Stimulated activated CD4-positive, alpha-beta T cell treated with anti-CD3 and anti-CD28 coated beads, Interleukin-1b, Interleukin-23, amount 100 ng/mL, for 4 hours (primary cell): ENCODE measurements at regions not wholly inside any gene's neighbourhood (a gene's known extent, or its start where the extent isn't known, plus 50 kb on each side); places are given as distances from the start of the nearest gene placed in this dataset.

Experiments
- DNase-seq, 2 donors: peaks; one replicate each; pipeline ENCODE4 v3.0.0-alpha.2; 2020; ENCODE audit warnings: low read depth in 2 of 2

GRCh38 chr11:8740129-8740528, 57.5 kb downstream of the RPL27A start:
- no peak for DNase-seq

GRCh38 chr11:8744423-8744822, 61.8 kb downstream of the RPL27A start:
- DNase-seq, result no peak

- DNase-seq, result no peak
Measured at GRCh38 chr11:8745431-8746253, 63.0 kb downstream of the RPL27A start.

- DNase-seq, result no peak
Measured at GRCh38 chr11:8746331-8746974, 63.9 kb downstream of the RPL27A start.

GRCh38 chr11:8747173-8747572, 64.6 kb downstream of the RPL27A start:
- DNase-seq, result no peak

- no peak for DNase-seq
Measured at GRCh38 chr11:8748317-8748716, 65.7 kb downstream of the RPL27A start.

- no peak for DNase-seq
Measured at GRCh38 chr11:8749202-8749601, 66.6 kb downstream of the RPL27A start.

GRCh38 chr11:8754241-8754640, 71.6 kb downstream of the RPL27A start:
- no peak for DNase-seq

- no peak for DNase-seq
Measured at GRCh38 chr11:8756201-8756600, 73.6 kb downstream of the RPL27A start.

- no peak for DNase-seq
Measured at GRCh38 chr11:8757047-8757446, 74.5 kb downstream of the RPL27A start.

GRCh38 chr11:8757533-8757932, 74.9 kb downstream of the RPL27A start:
- no peak for DNase-seq

- no peak for DNase-seq
Measured at GRCh38 chr11:8758619-8759169, 76.1 kb downstream of the RPL27A start.

GRCh38 chr11:8759634-8760033, 77.0 kb downstream of the RPL27A start:
- DNase-seq, result no peak

- no peak for DNase-seq
Measured at GRCh38 chr11:8760896-8761295, 78.3 kb downstream of the RPL27A start.

- no peak for DNase-seq
Measured at GRCh38 chr11:8763070-8763685, 80.6 kb downstream of the RPL27A start.

GRCh38 chr11:8765294-8765693, 82.7 kb downstream of the RPL27A start:
- no peak for DNase-seq

- DNase-seq, result no peak
Measured at GRCh38 chr11:8766043-8766987, 83.7 kb downstream of the RPL27A start.

GRCh38 chr11:8766988-8767374, 84.4 kb downstream of the RPL27A start:
- no peak for DNase-seq

GRCh38 chr11:8767466-8768142, 85.0 kb downstream of the RPL27A start:
- DNase-seq, result no peak

- no peak for DNase-seq
Measured at GRCh38 chr11:8768625-8769333, 86.2 kb downstream of the RPL27A start.
